HG03280 (cell line): ENCODE measurements at regions not wholly inside any gene's neighbourhood (a gene's known extent, or its start where the extent isn't known, plus 50 kb on each side); places are given as distances from the start of the nearest gene placed in this dataset.

ENCODE experiments used
- ATAC-seq: cut with Tn5 transposase; IDR thresholded peaks from one replicate; pipeline ENCODE4 v1.9.1; 2021; ENCODE audit warnings: mild to moderate bottlenecking, moderate library complexity; ENCODE audit not compliant: unreplicated experiment

GRCh38 chr22:49100316-49100715, 727.4 kb downstream of the BRD1 start:
- ATAC-seq, result no peak

- ATAC-seq, result no peak
Observed at GRCh38 chr22:49099496-49100124, 728.1 kb downstream of the BRD1 start.

GRCh38 chr22:49099089-49099488, 728.6 kb downstream of the BRD1 start:
- no peak for ATAC-seq

- no peak for ATAC-seq
Observed at GRCh38 chr22:49097966-49098365, 729.7 kb downstream of the BRD1 start.

GRCh38 chr22:49097171-49097925, 730.3 kb downstream of the BRD1 start:
- no peak for ATAC-seq

GRCh38 chr22:49096476-49096875, 731.2 kb downstream of the BRD1 start:
- ATAC-seq, result no peak

GRCh38 chr22:49095366-49095765, 732.3 kb downstream of the BRD1 start:
- ATAC-seq, result no peak

- no peak for ATAC-seq
Observed at GRCh38 chr22:49094858-49095257, 732.8 kb downstream of the BRD1 start.

- no peak for ATAC-seq
Observed at GRCh38 chr22:49094151-49094550, 733.5 kb downstream of the BRD1 start.

GRCh38 chr22:49093192-49093880, 734.3 kb downstream of the BRD1 start:
- no peak for ATAC-seq

GRCh38 chr22:49092716-49093115, 735.0 kb downstream of the BRD1 start:
- ATAC-seq, result no peak

GRCh38 chr22:49091917-49092545, 735.6 kb downstream of the BRD1 start:
- no peak for ATAC-seq

GRCh38 chr22:49091451-49091850, 736.2 kb downstream of the BRD1 start:
- no peak for ATAC-seq

GRCh38 chr22:49090853-49091135, 736.9 kb downstream of the BRD1 start:
- ATAC-seq, result no peak

GRCh38 chr22:49090061-49090852, 737.4 kb downstream of the BRD1 start:
- ATAC-seq, result no peak

- ATAC-seq, result no peak
Observed at GRCh38 chr22:49088801-49089791, 738.6 kb downstream of the BRD1 start.

- ATAC-seq, result no peak
Observed at GRCh38 chr22:49087716-49088601, 739.7 kb downstream of the BRD1 start.

GRCh38 chr22:49087198-49087597, 740.5 kb downstream of the BRD1 start:
- no peak for ATAC-seq
